Globus pallidus (tissue), 1 donor: ENCODE measurements at regions not wholly inside any gene's neighbourhood (a gene's known extent, or its start where the extent isn't known, plus 50 kb on each side); places are given as distances from the start of the nearest gene placed in this dataset.
"Not testable (repeated sequence)": the region's sequence is repeated elsewhere in the genome, so short reads cannot be mapped to it uniquely, and the experiment has no call there.

Experiments used
- DNase-seq: peaks from one replicate; pipeline ENCODE4 v3.0.0-alpha.2; 2015; ENCODE audit warnings: low spot score

DNA sequence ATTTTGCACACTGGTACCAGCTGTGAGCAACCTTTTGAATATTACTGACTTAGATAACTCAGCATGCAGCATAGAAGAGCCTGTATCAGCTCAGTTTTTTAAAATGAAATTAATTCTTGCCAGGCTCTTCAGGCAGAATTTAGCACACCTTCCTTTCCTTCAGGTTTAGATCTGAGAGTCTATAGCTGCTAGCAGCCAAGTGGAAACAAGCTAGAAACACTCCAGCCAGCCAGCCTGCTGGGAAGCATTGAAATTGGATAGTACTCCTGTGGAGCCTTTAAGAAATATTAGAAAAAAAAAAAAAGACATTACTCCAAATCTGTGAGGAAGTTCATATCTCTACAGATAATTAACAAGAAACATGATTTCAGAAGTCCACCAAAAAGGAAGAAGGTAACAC, 812.2 kb downstream of the DTWD2 start:
- DNase-seq = no peak

DNA sequence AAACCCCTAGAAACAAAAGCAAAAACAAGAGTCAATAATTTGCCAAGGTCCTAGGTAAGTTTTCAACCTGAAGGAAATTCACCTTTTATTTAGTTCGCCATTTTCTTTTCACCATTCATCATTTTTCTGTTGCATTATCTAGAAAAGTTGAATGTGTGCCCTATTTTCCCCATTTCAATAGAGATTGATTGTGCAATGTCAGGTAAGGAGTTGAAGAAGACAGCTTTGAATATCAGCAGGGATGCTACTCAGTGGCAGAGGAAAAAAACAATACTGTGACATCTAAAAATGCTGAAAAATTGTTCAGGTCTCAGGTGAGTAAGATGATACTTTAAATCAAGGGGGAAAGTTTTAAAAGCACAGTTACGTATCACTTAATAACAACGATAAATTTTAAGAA, 813.7 kb downstream of the DTWD2 start:
- no peak for DNase-seq

GRCh38 chr5:118173340-118173739, 815.0 kb downstream of the DTWD2 start:
- DNase-seq = no peak

DNA sequence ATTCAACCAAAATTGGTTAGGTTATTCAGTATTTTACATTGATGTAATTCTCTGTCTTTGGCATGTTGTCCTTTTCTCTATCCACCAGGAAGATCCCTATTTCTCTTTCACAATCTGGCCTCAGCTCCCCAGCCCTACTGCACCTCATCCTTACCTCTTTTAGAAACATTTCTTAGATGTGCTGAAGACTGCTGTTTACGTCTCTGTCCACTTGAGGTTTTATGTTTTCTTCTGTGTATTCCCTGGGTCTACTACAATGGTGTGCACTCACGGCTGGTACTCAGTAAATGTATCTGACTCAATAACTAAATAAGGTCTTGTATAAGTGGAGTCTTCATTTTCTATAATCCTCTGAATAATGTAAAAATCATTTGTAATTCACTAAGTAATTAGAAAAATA, 822.7 kb downstream of the DTWD2 start:
- no peak for DNase-seq

DNA sequence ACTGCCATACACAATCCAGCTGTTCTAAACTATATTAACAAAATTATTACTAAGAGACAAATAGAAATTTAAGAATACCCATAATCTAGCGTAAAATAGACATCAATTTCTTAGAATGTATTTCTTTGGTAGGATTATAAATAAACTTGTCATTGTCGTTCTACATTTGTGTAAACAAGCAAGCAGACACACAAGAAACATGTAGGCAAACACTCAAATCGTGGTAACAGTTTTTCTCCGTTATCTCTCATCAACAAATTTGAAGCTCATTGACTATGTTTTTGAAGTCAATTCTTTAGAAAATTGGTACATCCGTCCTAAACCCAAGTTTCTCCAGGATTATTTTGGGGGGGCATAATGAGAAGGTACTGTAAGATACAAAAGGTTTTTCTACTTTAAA, 832.2 kb downstream of the DTWD2 start:
- no peak for DNase-seq

GRCh38 chr5:118146824-118147223, 841.5 kb downstream of the DTWD2 start:
- no peak for DNase-seq

DNA sequence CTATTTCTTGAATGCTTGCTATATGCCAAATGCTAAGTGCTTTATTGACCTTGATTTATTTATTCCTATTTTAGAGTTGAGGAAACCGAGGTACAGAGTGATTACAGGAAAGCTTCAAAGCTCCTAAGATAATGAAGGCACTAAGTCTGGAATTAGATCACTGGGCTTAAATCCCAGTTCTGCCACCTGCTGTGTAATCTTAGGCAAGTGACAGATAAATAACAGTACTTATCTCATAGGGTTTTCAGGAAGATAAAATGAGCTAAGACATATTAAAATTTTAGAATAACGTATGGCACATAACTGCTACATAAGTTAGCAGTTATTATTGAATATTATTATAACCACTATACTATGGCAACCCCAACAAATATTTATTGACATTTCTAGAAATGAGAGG, 843.8 kb downstream of the DTWD2 start:
- no peak for DNase-seq

DNA sequence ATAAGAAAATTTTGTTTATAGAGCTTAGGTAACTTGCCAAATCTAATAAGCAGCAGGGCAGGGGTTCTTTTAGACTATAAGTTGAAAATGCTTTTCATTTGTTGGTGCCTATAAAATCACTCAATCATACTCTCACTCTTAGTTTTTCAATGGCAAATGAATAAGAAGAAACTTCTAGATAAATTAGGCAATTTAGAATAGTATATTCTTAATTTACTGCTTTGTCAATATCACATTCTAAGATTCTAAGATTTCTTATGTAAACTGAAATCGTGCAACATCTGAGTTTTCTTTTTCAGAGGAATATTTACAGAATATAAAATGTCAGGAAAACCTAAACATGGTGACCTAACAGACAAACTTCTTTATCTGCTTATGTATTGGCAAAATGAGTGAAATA, 849.0 kb downstream of the DTWD2 start:
- no peak for DNase-seq

DNA sequence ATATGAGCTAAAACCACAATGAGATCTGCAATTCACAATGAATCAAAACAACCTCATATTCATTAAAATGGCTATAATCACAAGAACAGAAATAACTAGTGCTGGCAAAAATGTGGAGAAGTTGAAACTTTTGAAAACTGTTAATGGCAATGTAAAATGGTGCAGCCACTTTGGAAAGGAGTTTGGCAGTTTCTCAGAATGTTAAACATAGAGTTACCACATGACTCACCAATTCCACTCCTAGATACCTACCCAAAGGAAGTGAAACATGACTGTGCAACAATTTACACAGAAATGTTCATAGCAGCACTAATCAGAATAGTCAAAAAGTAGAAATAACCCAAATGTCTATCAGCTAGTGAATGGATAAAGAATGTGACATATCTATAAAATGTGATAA, 862.2 kb downstream of the DTWD2 start:
- no peak for DNase-seq

DNA sequence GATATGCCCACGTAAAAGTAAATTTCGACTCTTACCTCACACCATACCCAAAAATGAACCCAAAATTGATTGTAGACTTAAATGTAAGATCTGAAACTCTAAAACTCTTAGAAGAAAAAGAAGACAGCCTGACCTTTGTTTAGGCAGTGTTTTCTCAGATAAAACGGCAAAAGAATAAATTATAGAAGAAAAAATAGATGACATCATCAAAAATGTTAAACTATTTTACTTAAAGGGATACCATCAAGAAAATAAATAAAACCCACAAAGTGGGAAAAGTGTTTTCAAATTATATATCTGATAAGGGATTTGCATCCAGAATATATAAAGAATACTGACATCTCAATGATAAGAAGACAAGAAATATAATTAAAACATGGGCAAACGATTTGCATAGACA, 862.7 kb downstream of the DTWD2 start:
- no peak for DNase-seq

GRCh38 chr5:118121258-118121657, 867.1 kb downstream of the DTWD2 start:
- DNase-seq = no peak

DNA sequence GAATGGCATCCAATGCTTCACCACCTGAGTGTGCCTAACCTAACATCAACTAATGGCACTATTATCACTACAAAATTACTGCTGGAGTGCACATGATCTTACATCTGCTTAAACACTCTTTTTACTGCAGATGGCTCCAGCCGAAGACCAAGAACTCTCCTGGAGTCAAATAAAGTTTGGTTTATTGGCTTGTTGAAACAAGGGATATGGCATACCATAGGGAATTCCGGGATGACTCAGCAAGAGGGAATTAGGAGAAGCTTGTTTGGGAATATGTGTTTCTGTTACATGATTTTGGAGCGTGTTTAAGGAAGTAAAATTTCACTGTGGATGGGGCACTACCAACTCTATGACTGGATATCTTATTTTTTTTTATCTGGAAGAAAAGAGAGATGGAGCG, 872.6 kb downstream of the DTWD2 start:
- no peak for DNase-seq

DNA sequence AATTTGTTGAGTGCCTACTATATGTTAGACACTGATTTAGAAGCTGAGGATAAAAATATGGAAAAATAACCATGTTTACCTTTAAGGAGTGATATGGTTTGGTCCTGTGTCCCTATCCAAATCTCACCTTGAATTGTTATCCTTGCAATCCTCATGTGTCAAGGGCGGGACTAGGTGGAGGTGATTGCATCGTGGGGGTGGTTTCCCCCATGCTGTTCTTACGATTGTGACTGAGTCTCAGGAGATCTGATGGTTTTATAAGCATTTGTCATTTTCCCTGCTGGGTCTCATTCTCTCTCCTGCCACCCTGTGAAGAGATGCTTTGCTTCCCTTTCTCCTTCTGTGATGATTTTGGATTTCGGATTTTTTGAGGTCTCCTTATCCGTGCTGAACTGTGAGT, 876.4 kb downstream of the DTWD2 start:
- DNase-seq = no peak

GRCh38 chr5:118107246-118107645, 881.1 kb downstream of the DTWD2 start:
- not testable (repeated sequence) for DNase-seq

- DNase-seq = no peak
These were observed 889.6 kb downstream of the DTWD2 start for GRCh38 chr5:118098716-118099115.

- DNase-seq = no peak
These were observed 893.2 kb downstream of the DTWD2 start for GRCh38 chr5:118095115-118095514.

DNA sequence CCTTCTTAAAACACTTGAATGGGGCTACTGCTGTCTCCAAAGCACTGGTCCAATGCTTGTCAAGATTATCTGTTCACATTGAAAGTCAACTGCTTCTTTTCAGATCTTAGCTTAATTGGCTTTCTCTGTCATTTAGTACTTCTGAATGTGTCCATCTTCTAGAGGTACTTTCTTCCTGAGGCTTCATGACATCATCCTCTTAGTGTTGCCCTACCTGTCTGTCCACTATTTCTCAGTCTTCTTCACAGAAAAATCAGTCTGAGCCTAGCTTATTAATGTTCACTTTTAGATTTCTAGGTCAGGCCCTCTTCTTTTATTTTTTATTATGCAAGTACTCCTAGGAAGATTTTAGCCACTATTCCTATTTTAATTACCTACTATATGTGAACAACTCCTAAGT, 899.9 kb downstream of the DTWD2 start:
- no peak for DNase-seq

DNA sequence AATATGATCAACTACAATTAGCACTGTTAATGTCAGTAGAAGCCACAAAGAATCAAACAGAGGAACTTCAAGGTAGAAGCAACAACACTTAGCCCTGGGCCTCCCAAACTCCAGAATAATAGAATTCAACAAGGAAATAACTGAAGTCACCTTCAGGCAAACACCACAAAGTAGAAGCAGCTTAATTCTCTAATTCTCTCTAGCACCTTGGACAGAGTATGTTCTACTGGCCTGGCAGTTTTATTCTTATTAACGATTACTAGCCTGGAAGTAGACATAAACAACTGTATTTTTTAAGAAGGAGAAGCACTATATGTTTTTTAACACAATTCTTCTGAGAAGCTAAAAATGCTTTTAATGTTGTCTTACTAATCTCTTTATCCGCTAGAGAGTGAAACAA, 911.9 kb downstream of the DTWD2 start:
- no peak for DNase-seq

DNA sequence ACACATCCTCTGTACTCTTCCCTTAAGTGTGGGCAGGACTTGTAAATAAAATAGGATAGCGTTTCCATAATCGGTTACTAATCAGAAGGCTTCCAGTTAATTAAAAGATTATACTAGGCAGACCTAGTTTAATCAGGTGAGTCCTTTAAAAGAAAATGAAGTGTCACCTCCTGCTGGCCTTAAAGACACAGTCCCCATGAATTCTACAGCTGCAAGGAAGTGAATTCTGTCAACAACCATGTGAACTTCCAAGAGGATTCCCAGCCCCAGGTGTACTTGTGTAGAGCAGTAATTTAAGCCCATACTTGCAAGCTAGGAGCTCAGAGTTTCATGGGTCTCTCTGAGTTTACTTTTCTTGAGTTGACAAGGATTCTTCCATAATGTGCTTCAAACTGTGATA, 918.3 kb downstream of the DTWD2 start:
- DNase-seq = no peak

GRCh38 chr5:118069452-118069851, 918.9 kb downstream of the DTWD2 start:
- DNase-seq = no peak

- no peak for DNase-seq
These were observed 919.5 kb downstream of the DTWD2 start for GRCh38 chr5:118068886-118069285.

- DNase-seq = not testable (repeated sequence)
These were observed 924.5 kb downstream of the DTWD2 start for GRCh38 chr5:118063836-118064235.

GRCh38 chr5:118060833-118061232, 927.5 kb downstream of the DTWD2 start:
- no peak for DNase-seq

- DNase-seq = no peak
These were observed 935.8 kb downstream of the DTWD2 start for GRCh38 chr5:118052503-118052902.

DNA sequence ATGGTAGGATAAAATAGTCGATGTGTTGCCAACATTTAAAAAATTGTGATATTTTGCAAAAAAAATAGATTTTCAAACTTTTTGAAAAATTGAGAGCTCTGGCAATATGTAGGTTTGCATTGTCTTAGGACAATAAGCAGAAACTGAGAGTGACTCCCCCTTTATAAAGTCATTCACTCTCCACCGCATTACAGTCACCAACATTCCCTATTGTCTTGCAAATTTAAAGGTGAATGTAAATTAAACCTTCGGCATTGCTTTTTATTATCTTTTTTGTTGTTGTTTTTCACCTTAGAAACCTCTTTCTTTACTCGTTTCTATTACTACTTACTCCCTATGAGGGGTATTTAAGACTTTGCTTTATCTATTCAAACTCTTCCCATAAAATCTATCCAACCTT, 944.2 kb downstream of the DTWD2 start:
- DNase-seq = no peak
